HEK293 (cell line): ENCODE measurements at regions not wholly inside any gene's neighbourhood (a gene's known extent, or its start where the extent isn't known, plus 50 kb on each side); places are given as distances from the start of the nearest gene placed in this dataset.

ENCODE experiments used
- CTCF ChIP-seq: fragments of 450-650 bp; formaldehyde crosslinking; IDR thresholded peaks from 2 replicates; pipeline ENCODE4 v1.5.1; 2016; ENCODE audit warnings: missing biosample characterization, missing genetic modification characterization
- GFI1B ChIP-seq: fragments of 450-650 bp; formaldehyde crosslinking; IDR thresholded peaks from 2 replicates; pipeline ENCODE4 v1.5.1; 2016; ENCODE audit warnings: missing biosample characterization, missing genetic modification characterization
- YY1 ChIP-seq: fragments of 450-650 bp; formaldehyde crosslinking; IDR thresholded peaks from 2 replicates; pipeline ENCODE4 v1.5.1; 2018; ENCODE audit warnings: missing biosample characterization, missing genetic modification characterization
- ZEB2 ChIP-seq: fragments of 450-650 bp; formaldehyde crosslinking; IDR thresholded peaks from 2 replicates; pipeline ENCODE4 v1.5.1; 2016; ENCODE audit warnings: missing biosample characterization, missing genetic modification characterization
- ZNF157 ChIP-seq: fragments of 450-650 bp; formaldehyde crosslinking; IDR thresholded peaks from 2 replicates; pipeline ENCODE4 v1.5.1; 2016; ENCODE audit warnings: missing biosample characterization, missing genetic modification characterization
- ZNF174 ChIP-seq: fragments of 450-650 bp; formaldehyde crosslinking; IDR thresholded peaks from 2 replicates; pipeline ENCODE4 v1.5.0; 2017; ENCODE audit warnings: missing biosample characterization, mild to moderate bottlenecking, missing genetic modification characterization
- ZNF473 ChIP-seq: fragments of 450-650 bp; formaldehyde crosslinking; IDR thresholded peaks from 2 replicates; pipeline ENCODE4 v1.5.1; 2017; ENCODE audit warnings: missing biosample characterization, missing genetic modification characterization
- ZNF514 ChIP-seq: fragments of 450-650 bp; formaldehyde crosslinking; IDR thresholded peaks from 2 replicates; pipeline ENCODE4 v1.5.1; 2016; ENCODE audit warnings: missing biosample characterization, missing genetic modification characterization
- ZNF610 ChIP-seq: fragments of 450-650 bp; formaldehyde crosslinking; IDR thresholded peaks from 2 replicates; pipeline ENCODE4 v1.5.1; 2016; ENCODE audit warnings: missing biosample characterization, missing genetic modification characterization, borderline replicate concordance

- TF ChIP-seq ZNF174 (tag by site-specific recombination), result no peak
- no peak for TF ChIP-seq ZNF514
- TF ChIP-seq YY1, result no peak
- TF ChIP-seq CTCF (tag by site-specific recombination), result no peak
- no peak for TF ChIP-seq ZNF157 (tag by site-specific recombination)
- no peak for TF ChIP-seq GFI1B (tag by site-specific recombination)
- no peak for TF ChIP-seq ZNF610 (tag by site-specific recombination)
- TF ChIP-seq ZEB2 (tag by site-specific recombination), result no peak
- TF ChIP-seq ZNF473 (tag by site-specific recombination), result no peak
These were observed 1850.2 kb upstream of the RAG2 start for GRCh38 chr11:38448284-38448683.
